Muscle layer of duodenum (tissue), 2 donors: ENCODE measurements at regions not wholly inside any gene's neighbourhood (a gene's known extent, or its start where the extent isn't known, plus 50 kb on each side); places are given as distances from the start of the nearest gene placed in this dataset.

ENCODE experiments used
- H3K27ac ChIP-seq: one replicate; pipeline ENCODE4 v1.7.0; 2013; ENCODE audit warnings: mild to moderate bottlenecking, low read length
- H3K27me3 ChIP-seq: one replicate; pipeline ENCODE4 v1.7.0; 2013; ENCODE audit warnings: low read depth, mild to moderate bottlenecking, control low read depth, low read length
- H3K36me3 ChIP-seq, 2 donors: one replicate each; pipeline ENCODE4 v1.7.0; 2013; ENCODE audit warnings: low read length in 2 of 2, control low read depth in 1 of 2, mild to moderate bottlenecking in 1 of 2; ENCODE audit not compliant: insufficient read depth in 2 of 2, control insufficient read depth in 1 of 2
- H3K4me1 ChIP-seq, 2 donors: one replicate each; pipeline ENCODE4 v1.7.0; 2013; ENCODE audit warnings: low read length in 2 of 2, mild to moderate bottlenecking in 2 of 2, control low read depth in 1 of 2, moderate library complexity in 1 of 2; ENCODE audit not compliant: insufficient read depth in 2 of 2, control insufficient read depth in 1 of 2
- H3K4me3 ChIP-seq, 2 donors: one replicate each; pipeline ENCODE4 v1.7.0; 2013; ENCODE audit warnings: low read length in 2 of 2, low read depth in 1 of 2, mild to moderate bottlenecking in 1 of 2
- H3K9me3 ChIP-seq, 2 donors: one replicate each; pipeline ENCODE4 v1.7.0; 2013; ENCODE audit warnings: low read length in 2 of 2, control low read depth in 1 of 2, mild to moderate bottlenecking in 1 of 2; ENCODE audit not compliant: control insufficient read depth in 1 of 2
- donor health status: healthy.

DNA sequence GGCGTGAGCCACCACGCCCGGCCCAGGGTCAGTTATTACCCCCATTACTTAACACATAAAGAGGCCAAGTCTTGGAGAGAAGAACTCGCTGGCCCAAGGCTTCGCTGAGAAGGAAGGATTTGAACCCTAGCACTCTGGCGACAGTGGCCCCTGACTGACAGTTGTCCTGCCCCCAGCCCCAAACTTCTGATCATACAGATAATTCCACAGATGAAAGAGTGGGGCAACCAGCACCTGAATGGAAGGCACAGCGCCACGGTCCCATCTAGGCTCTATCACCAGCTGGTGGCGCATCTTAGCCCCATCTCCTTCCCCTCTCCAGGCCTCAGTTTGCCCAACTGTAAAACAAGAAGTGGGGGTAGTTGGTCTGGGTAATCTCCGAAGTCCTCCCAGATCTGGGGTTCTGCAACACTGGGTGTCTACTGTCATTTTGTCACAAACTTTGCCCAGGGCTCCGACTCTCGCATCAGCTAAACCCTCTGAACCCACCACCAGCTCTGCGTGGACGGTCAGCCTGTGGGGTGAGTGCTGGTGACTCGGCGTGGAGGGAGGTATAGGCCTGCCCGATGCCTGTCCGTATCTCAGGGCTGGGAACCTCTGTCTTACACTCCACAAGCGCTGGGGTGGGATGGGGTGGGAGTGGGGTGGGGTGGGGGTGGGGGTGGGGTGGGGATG lies 209.3 kb downstream of the C9orf50 start:
- peaks cover 7 to 32% of the 10 kb centered on the region in 2 donors for H3K4me1 ChIP-seq

DNA sequence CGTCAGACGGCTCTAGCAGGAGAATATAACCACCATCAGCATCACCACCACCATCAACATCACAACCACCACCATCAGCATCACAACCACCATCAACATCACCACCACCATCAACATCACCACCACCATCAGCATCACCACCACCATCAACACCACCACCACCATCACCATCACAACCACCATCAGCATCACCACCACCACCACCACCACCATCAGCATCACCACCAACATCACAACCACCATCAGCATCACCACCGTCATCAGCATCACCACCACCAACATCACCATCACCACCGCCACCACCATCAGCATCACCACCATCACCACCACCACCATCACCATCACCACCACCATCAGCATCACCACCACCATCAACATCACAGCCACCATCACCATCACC lies 210.7 kb downstream of the C9orf50 start:
- H3K4me3 ChIP-seq: no peak overlapping the region

More for the DNA sequence above, 209.3 kb downstream of the C9orf50 start:
- peak overlapping the region; percentile 23 for H3K27ac ChIP-seq
- H3K9me3 ChIP-seq: no peaks in the 10 kb centered on the region
- no peaks in the 10 kb centered on the region for H3K27me3 ChIP-seq
- H3K36me3 ChIP-seq: no peaks in the 10 kb centered on the region
- no peak overlapping the region for H3K4me3 ChIP-seq

GRCh38 chr9:129408535-129409215 lies 212.2 kb downstream of the C9orf50 start:
- Histone ChIP-seq H3K36me3 (no peaks in the 10 kb centered on the region), H3K27me3 (no peaks in the 10 kb centered on the region), H3K9me3 (no peaks in the 10 kb centered on the region), H3K27ac (no peak overlapping the region), H3K4me1 (peaks cover 3 to 37% of the 10 kb centered on the region in 2 donors), H3K4me3 (no peak overlapping the region)

More for the DNA sequence above, 210.7 kb downstream of the C9orf50 start:
- peaks cover 7 to 36% of the 10 kb centered on the region in 2 donors for H3K4me1 ChIP-seq
- no peaks in the 10 kb centered on the region for H3K9me3 ChIP-seq
- no peak overlapping the region for H3K27ac ChIP-seq
- no peaks in the 10 kb centered on the region for H3K36me3 ChIP-seq
- no peaks in the 10 kb centered on the region for H3K27me3 ChIP-seq

GRCh38 chr9:129407905-129408452 lies 212.9 kb downstream of the C9orf50 start:
- Histone ChIP-seq H3K27me3 (no peaks in the 10 kb centered on the region), H3K9me3 (no peaks in the 10 kb centered on the region), H3K4me3 (no peak overlapping the region), H3K4me1 (peaks cover 3 to 44% of the 10 kb centered on the region in 2 donors), H3K27ac (no peak overlapping the region), H3K36me3 (no peaks in the 10 kb centered on the region)

GRCh38 chr9:129406278-129407225 lies 214.3 kb downstream of the C9orf50 start:
- Histone ChIP-seq H3K4me1 (peaks cover 0 to 53% of the 10 kb centered on the region in 2 donors), H3K27ac (no peak overlapping the region), H3K27me3 (no peaks in the 10 kb centered on the region), H3K36me3 (no peaks in the 10 kb centered on the region), H3K9me3 (no peaks in the 10 kb centered on the region), H3K4me3 (no peak overlapping the region)

DNA sequence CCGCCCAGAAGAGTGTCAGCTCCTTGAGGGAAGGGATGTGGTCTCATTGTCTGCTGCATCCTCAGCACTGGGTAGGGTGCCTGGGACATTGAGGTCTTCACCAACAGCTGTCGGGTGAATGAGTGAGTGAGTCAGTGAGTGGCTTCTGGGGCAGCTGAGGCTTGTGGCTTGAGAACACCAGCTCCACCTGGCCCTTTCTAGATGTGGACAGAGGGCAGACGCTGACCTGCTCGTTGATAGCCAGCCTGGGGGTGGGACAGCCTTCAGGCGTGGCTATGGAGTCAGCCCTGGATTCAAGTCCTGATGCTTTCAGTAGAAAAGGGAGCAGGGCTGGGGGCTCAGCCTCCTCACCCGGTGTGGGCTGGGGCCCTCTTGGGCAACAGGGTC lies 215.1 kb downstream of the C9orf50 start:
- Histone ChIP-seq H3K27ac (no peak overlapping the region), H3K4me3 (no peak overlapping the region), H3K36me3 (no peaks in the 10 kb centered on the region), H3K27me3 (no peaks in the 10 kb centered on the region), H3K9me3 (no peaks in the 10 kb centered on the region), H3K4me1 (peaks cover 0 to 53% of the 10 kb centered on the region in 2 donors)

DNA sequence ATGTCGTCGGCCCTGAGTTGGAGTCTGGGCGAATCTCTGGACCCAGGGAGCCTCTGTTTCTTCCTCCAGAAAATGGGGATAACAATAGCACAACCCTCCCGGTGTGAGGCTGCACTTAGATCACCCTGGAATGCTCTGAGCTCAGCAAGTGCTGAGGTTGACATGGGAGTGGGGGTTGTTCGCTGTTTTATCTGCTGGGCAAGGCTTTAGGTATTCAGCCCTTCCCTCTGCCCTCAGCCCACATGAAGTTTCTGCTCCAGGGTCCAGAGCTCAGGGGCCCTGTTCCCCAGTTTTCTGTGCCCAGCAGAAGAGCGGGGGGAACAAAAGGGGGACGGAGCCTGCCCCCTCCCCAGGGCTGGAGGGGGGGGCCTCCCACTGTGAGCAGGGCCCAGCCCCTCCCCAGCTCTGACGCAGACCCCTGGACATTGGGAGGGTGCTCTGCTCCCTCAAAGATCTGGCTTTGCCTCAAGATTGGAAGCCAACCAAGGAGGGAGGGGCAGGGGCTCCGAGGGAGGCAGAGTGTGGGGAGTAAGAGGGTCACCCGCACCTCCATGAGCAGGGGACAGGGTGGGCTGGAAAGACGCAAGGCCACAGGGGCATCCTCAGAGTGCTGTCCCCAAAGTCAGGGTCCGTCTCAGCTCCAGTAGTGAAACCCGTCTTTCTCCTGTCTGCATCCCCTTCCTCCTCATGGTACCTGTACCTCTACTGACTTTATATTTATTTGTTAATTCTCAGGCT lies 215.6 kb downstream of the C9orf50 start:
- no peak overlapping the region for H3K27ac ChIP-seq
- no peaks in the 10 kb centered on the region for H3K9me3 ChIP-seq
- H3K36me3 ChIP-seq: no peaks in the 10 kb centered on the region
- H3K27me3 ChIP-seq: no peaks in the 10 kb centered on the region
- peaks cover 0 to 53% of the 10 kb centered on the region in 2 donors for H3K4me1 ChIP-seq
- H3K4me3 ChIP-seq: no peak overlapping the region

GRCh38 chr9:129404621-129405020 lies 216.3 kb downstream of the C9orf50 start:
- peaks cover 0 to 53% of the 10 kb centered on the region in 2 donors for H3K4me1 ChIP-seq
- no peaks in the 10 kb centered on the region for H3K27me3 ChIP-seq
- no peaks in the 10 kb centered on the region for H3K36me3 ChIP-seq
- no peak overlapping the region for H3K4me3 ChIP-seq
- no peak overlapping the region for H3K27ac ChIP-seq
- H3K9me3 ChIP-seq: no peaks in the 10 kb centered on the region

- Histone ChIP-seq H3K36me3 (no peaks in the 10 kb centered on the region), H3K4me3 (no peak overlapping the region), H3K9me3 (no peaks in the 10 kb centered on the region), H3K4me1 (peaks cover 0 to 48% of the 10 kb centered on the region in 2 donors), H3K27me3 (no peaks in the 10 kb centered on the region), H3K27ac (no peak overlapping the region)
Observed at GRCh38 chr9:129403779-129404620, 216.9 kb downstream of the C9orf50 start.
